GM12872 (cell line): ENCODE measurements at regions not wholly inside any gene's neighbourhood (a gene's known extent, or its start where the extent isn't known, plus 50 kb on each side); places are given as distances from the start of the nearest gene placed in this dataset.

Experiments used
- CTCF ChIP-seq: IDR thresholded peaks from 3 replicates; pipeline ENCODE4 v1.5.1; 2011; ENCODE audit warnings: low read depth, mild to moderate bottlenecking, low read length, moderate library complexity; ENCODE audit not compliant: insufficient read depth

- no peak for TF ChIP-seq CTCF
Measured at GRCh38 chr2:52264488-52264887, 1232.6 kb upstream of the NRXN1 start.

GRCh38 chr2:52260904-52261303 is 1229.0 kb upstream of the NRXN1 start:
- TF ChIP-seq CTCF: no peak

- no peak for TF ChIP-seq CTCF
Measured at GRCh38 chr2:52258038-52258437, 1226.1 kb upstream of the NRXN1 start.

- TF ChIP-seq CTCF: no peak
Measured at GRCh38 chr2:52253416-52253980, 1221.6 kb upstream of the NRXN1 start.

GRCh38 chr2:52238782-52239181 is 1206.8 kb upstream of the NRXN1 start:
- no peak for TF ChIP-seq CTCF

- no peak for TF ChIP-seq CTCF
Measured at GRCh38 chr2:52222128-52222527, 1190.2 kb upstream of the NRXN1 start.

- TF ChIP-seq CTCF: no peak
Measured at GRCh38 chr2:52220393-52220792, 1188.5 kb upstream of the NRXN1 start.
